ENCODE measurements at regions not wholly inside any gene's neighbourhood (a gene's known extent, or its start where the extent isn't known, plus 50 kb on each side); places are given as distances from the start of the nearest gene placed in this dataset.

DNA sequence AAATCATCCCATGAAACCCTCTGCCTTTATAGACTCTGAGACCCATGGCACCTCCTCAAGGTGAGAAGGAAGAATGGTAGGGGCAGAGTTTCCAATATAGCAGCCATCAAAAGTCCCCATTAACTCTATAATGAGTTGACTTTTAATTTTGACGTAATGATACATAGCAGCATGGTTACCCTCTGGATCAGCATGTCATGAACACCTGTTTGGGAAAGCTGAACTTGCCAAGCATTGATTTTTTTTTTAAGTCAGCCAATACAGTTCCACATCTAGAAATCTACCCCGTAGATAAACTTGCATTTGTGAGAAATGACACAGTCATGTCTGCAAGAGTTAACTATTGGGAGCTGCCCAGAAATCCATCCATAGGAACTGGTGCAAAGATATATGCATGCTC lies 191.8 kb downstream of the TMEM114 start:
- no peaks in the 10 kb centered on the region for H3K9me3 ChIP-seq
- intact Hi-C loops (cut with DNase I): no loop called here
- H3K36me3 ChIP-seq: no peaks in the 10 kb centered on the region
- TF ChIP-seq, protein P1, sequence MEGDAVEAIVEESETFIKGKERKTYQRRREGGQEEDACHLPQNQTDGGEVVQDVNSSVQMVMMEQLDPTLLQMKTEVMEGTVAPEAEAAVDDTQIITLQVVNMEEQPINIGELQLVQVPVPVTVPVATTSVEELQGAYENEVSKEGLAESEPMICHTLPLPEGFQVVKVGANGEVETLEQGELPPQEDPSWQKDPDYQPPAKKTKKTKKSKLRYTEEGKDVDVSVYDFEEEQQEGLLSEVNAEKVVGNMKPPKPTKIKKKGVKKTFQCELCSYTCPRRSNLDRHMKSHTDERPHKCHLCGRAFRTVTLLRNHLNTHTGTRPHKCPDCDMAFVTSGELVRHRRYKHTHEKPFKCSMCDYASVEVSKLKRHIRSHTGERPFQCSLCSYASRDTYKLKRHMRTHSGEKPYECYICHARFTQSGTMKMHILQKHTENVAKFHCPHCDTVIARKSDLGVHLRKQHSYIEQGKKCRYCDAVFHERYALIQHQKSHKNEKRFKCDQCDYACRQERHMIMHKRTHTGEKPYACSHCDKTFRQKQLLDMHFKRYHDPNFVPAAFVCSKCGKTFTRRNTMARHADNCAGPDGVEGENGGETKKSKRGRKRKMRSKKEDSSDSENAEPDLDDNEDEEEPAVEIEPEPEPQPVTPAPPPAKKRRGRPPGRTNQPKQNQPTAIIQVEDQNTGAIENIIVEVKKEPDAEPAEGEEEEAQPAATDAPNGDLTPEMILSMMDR (IDR thresholded peaks at IDR 0.05): no peak
- H3K4me3 ChIP-seq: no peak overlapping the region
- H3K4me1 ChIP-seq: no peaks in the 10 kb centered on the region
- no peak for DNase-seq (ENCODE audit: low spot score in 2 of 2)
- H3K27me3 ChIP-seq: no peaks in the 10 kb centered on the region
- no peak overlapping the region for H3K27ac ChIP-seq

DNA sequence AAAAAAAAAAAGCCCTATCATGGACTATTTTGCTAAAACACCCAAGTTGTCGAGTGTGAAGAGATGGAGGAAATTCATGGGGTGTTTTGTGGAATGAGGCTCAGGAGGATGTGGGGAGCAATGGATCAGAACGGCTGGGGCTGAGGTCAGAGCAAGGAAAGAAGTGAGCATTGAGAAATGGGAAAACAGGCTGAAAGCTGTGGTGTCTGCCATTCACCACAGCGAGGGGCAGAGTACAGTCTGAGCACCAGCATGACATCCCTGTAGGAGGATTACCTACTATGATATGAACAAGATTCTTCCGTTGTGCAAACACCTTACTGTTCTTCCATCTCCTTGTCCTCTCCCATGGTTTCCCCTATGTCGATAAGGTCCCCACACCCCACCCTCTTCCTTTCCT lies 193.1 kb downstream of the TMEM114 start:
- TF ChIP-seq, protein P1 (IDR thresholded peaks at IDR 0.05): no peak
- H3K27me3 ChIP-seq: no peaks in the 10 kb centered on the region
- intact Hi-C loops (cut with DNase I): no loop called here
- H3K36me3 ChIP-seq: no peaks in the 10 kb centered on the region
- DNase-seq (ENCODE audit: low spot score in 2 of 2): no peak
- H3K4me1 ChIP-seq: no peaks in the 10 kb centered on the region
- H3K27ac ChIP-seq: no peak overlapping the region
- no peak overlapping the region for H3K4me3 ChIP-seq
- no peaks in the 10 kb centered on the region for H3K9me3 ChIP-seq

DNA sequence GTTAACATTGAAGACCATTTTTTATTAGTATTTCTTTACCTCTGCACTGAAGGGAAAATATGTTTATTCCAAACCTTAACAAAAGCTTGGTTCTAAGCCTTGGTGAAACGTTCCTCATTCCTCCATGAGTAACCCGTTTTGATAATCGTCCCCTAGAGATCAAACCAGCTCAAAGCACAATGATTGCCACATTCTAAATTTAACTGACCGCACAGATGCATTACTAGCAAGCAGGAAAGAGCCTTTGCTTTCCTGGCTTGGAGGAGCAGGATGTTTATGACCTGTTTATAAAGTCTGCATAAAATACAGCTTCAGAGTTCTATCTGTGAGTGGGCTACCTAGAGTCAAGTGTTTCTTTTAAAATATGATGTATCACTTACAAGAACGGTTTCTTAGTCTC lies 193.8 kb downstream of the TMEM114 start:
- Histone ChIP-seq H3K27ac (no peak overlapping the region), H3K4me3 (no peak overlapping the region), H3K4me1 (no peaks in the 10 kb centered on the region), H3K36me3 (no peaks in the 10 kb centered on the region), H3K9me3 (no peaks in the 10 kb centered on the region), H3K27me3 (no peaks in the 10 kb centered on the region)
- DNase-seq (ENCODE audit: low spot score in 2 of 2): no peak
- TF ChIP-seq, protein P1 (IDR thresholded peaks at IDR 0.05): no peak
- intact Hi-C loops (cut with DNase I): no loop called here

DNA sequence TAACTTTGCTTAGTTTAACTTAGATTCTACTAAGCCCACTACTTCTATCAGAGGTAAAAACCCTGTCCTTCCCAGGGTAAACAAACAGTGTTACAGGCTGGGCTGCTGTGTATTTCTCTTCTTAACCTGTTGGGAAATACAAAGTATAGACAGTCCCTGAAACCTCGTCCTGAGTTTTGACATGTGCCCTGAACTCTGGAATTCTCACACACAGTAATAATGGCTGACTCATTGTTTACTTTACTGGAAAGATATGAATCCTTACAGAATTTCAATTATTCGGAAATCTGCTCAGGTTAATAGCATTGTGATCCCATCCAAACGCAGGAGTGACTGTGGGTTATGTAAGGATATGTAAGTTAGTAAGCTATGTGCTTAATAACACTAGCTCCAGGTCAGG lies 199.1 kb downstream of the TMEM114 start:
- Histone ChIP-seq H3K27me3 (no peaks in the 10 kb centered on the region), H3K4me3 (no peak overlapping the region), H3K27ac (no peak overlapping the region), H3K36me3 (no peaks in the 10 kb centered on the region), H3K9me3 (no peaks in the 10 kb centered on the region), H3K4me1 (no peaks in the 10 kb centered on the region)
- intact Hi-C loops (cut with DNase I): no loop called here
- no peak for DNase-seq (ENCODE audit: low spot score in 2 of 2)
- TF ChIP-seq, protein P1 (IDR thresholded peaks at IDR 0.05): no peak

DNA sequence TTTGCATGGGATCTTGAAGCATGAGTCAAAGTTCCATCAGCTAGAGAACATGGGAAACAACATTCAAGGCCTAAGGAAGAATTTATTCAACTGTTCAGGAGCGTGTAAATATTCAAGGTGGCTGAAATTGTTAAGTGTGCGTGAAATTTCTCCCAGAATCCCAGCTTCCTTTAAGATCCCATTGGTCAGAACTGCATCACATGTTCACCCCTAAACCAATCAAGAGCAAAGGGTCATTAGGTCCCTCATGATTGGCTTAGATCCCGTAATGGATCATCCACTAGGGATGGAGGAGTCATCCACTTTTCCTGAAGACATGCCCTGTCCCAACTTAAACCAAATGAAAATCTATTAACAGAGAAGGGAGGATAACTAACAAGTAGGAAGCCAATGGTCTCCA lies 201.6 kb downstream of the TMEM114 start:
- no peak for DNase-seq (ENCODE audit: low spot score in 2 of 2)
- no peak overlapping the region for H3K4me3 ChIP-seq
- intact Hi-C loops (cut with DNase I): no loop called here
- H3K27ac ChIP-seq: no peak overlapping the region
- TF ChIP-seq, protein P1 (IDR thresholded peaks at IDR 0.05): no peak
- no peaks in the 10 kb centered on the region for H3K27me3 ChIP-seq
- H3K9me3 ChIP-seq: no peaks in the 10 kb centered on the region
- H3K36me3 ChIP-seq: no peaks in the 10 kb centered on the region
- H3K4me1 ChIP-seq: no peaks in the 10 kb centered on the region

DNA sequence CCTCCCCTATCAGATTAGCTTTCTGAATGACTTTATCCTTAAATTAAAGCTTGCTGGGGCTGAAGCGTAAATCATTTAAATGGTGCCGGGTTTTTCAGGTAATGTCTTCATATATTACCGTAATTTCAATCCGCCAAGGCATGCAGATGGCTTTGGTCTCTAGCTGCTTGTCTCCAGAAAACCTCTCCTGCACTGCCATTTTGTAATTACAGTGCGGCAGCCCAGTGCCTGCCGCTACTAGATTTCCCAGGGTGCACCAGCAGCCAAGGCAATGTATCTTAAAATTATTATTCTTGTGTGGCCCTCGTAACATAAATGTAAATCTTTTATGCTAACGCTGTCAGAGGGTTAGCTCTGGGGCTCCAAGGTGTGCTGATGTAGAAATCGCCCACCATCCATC lies 208.5 kb downstream of the TMEM114 start:
- DNase-seq (ENCODE audit: low spot score in 2 of 2): no peak
- TF ChIP-seq, protein P1 (IDR thresholded peaks at IDR 0.05): no peak
- H3K27me3 ChIP-seq: no peaks in the 10 kb centered on the region
- H3K9me3 ChIP-seq: no peaks in the 10 kb centered on the region
- H3K4me1 ChIP-seq: no peaks in the 10 kb centered on the region
- no peaks in the 10 kb centered on the region for H3K36me3 ChIP-seq
- intact Hi-C loops (cut with DNase I): no loop called here
- no peak overlapping the region for H3K4me3 ChIP-seq
- no peak overlapping the region for H3K27ac ChIP-seq
